HG02943 (cell line): ENCODE measurements at regions not wholly inside any gene's neighbourhood (a gene's known extent, or its start where the extent isn't known, plus 50 kb on each side); places are given as distances from the start of the nearest gene placed in this dataset.
"Not testable (repeated sequence)": the region's sequence is repeated elsewhere in the genome, so short reads cannot be mapped to it uniquely, and the experiment has no call there.

Experiments used
- ATAC-seq: cut with Tn5 transposase; IDR thresholded peaks from one replicate; pipeline ENCODE4 v1.9.1; 2021; ENCODE audit warnings: mild to moderate bottlenecking, low read depth, moderate library complexity; ENCODE audit not compliant: unreplicated experiment

GRCh38 chr5:116727248-116727647 is 152.6 kb upstream of the SEMA6A start:
- ATAC-seq: no peak

- ATAC-seq: not testable (repeated sequence)
Measured at GRCh38 chr5:116726180-116726579, 151.6 kb upstream of the SEMA6A start.

GRCh38 chr5:116724971-116725370 is 150.3 kb upstream of the SEMA6A start:
- no peak for ATAC-seq

GRCh38 chr5:116722651-116723050 is 148.0 kb upstream of the SEMA6A start:
- ATAC-seq: no peak

GRCh38 chr5:116719106-116719505 is 144.5 kb upstream of the SEMA6A start:
- ATAC-seq: no peak

GRCh38 chr5:116718317-116718716 is 143.7 kb upstream of the SEMA6A start:
- ATAC-seq: no peak

GRCh38 chr5:116709082-116709481 is 134.5 kb upstream of the SEMA6A start:
- no peak for ATAC-seq

- ATAC-seq: not testable (repeated sequence)
Measured at GRCh38 chr5:116705121-116705519, 130.5 kb upstream of the SEMA6A start.

- no peak for ATAC-seq
Measured at GRCh38 chr5:116703941-116704340, 129.3 kb upstream of the SEMA6A start.

GRCh38 chr5:116703328-116703727 is 128.7 kb upstream of the SEMA6A start:
- no peak for ATAC-seq

- no peak for ATAC-seq
Measured at GRCh38 chr5:116702776-116703175, 128.2 kb upstream of the SEMA6A start.

- ATAC-seq: no peak
Measured at GRCh38 chr5:116699332-116699731, 124.7 kb upstream of the SEMA6A start.

- peak; percentile 61 for ATAC-seq
Measured at GRCh38 chr5:116696366-116696765, 121.7 kb upstream of the SEMA6A start.

GRCh38 chr5:116695681-116696080 is 121.1 kb upstream of the SEMA6A start:
- ATAC-seq: no peak

- no peak for ATAC-seq
Measured at GRCh38 chr5:116686438-116686837, 111.8 kb upstream of the SEMA6A start.

- ATAC-seq: no peak
Measured at GRCh38 chr5:116685931-116686330, 111.3 kb upstream of the SEMA6A start.

GRCh38 chr5:116685069-116685468 is 110.4 kb upstream of the SEMA6A start:
- no peak for ATAC-seq

- ATAC-seq: peak; percentile 97
Measured at GRCh38 chr5:116681334-116682013, 106.9 kb upstream of the SEMA6A start.

- no peak for ATAC-seq
Measured at GRCh38 chr5:116675626-116675910, 100.9 kb upstream of the SEMA6A start.

- no peak for ATAC-seq
Measured at GRCh38 chr5:116674881-116675625, 100.4 kb upstream of the SEMA6A start.

GRCh38 chr5:116673453-116673852 is 98.8 kb upstream of the SEMA6A start:
- ATAC-seq: no peak

- no peak for ATAC-seq
Measured at GRCh38 chr5:116672203-116672602, 97.6 kb upstream of the SEMA6A start.
